NOMO-1 (cell line): ENCODE measurements at regions not wholly inside any gene's neighbourhood (a gene's known extent, or its start where the extent isn't known, plus 50 kb on each side); places are given as distances from the start of the nearest gene placed in this dataset.
"Not testable (repeated sequence)": the region's sequence is repeated elsewhere in the genome, so short reads cannot be mapped to it uniquely, and the experiment has no call there.

Experiments used
- DNase-seq, 2 experiments: peaks; one replicate each; lab custom pipeline; 2025; ENCODE audit not compliant: unreplicated experiment in 2 of 2; lab: John Stamatoyannopoulos, UW

GRCh38 chr5:145027286-145027685, 807.9 kb downstream of the PRELID2 start:
- DNase-seq = no peak

- DNase-seq = no peak
These were observed 809.4 kb downstream of the PRELID2 start for GRCh38 chr5:145025775-145026174.

- no peak for DNase-seq
These were observed 820.0 kb downstream of the PRELID2 start for GRCh38 chr5:145015146-145015545.

GRCh38 chr5:145014109-145014508, 821.0 kb downstream of the PRELID2 start:
- DNase-seq = no peak

GRCh38 chr5:145010834-145011233, 824.3 kb downstream of the PRELID2 start:
- no peak for DNase-seq

- DNase-seq = no peak
These were observed 826.1 kb downstream of the PRELID2 start for GRCh38 chr5:145008876-145009530.

- DNase-seq = not testable (repeated sequence)
These were observed 823.7 kb downstream of the KCTD16 start for GRCh38 chr5:144994356-144994755.

GRCh38 chr5:144983101-144983500, 812.4 kb downstream of the KCTD16 start:
- no peak for DNase-seq

GRCh38 chr5:144979516-144980264, 809.0 kb downstream of the KCTD16 start:
- no peak for DNase-seq

- DNase-seq = no peak
These were observed 801.6 kb downstream of the KCTD16 start for GRCh38 chr5:144972317-144972716.

- no peak for DNase-seq
These were observed 800.6 kb downstream of the KCTD16 start for GRCh38 chr5:144971108-144971850.

GRCh38 chr5:144960296-144960695, 789.6 kb downstream of the KCTD16 start:
- no peak for DNase-seq

GRCh38 chr5:144958002-144958401, 787.3 kb downstream of the KCTD16 start:
- DNase-seq = no peak

- DNase-seq = no peak
These were observed 780.3 kb downstream of the KCTD16 start for GRCh38 chr5:144950996-144951395.

GRCh38 chr5:144947023-144947422, 776.4 kb downstream of the KCTD16 start:
- DNase-seq = no peak

- DNase-seq = no peak
These were observed 774.8 kb downstream of the KCTD16 start for GRCh38 chr5:144945503-144945902.

GRCh38 chr5:144944936-144945335, 774.3 kb downstream of the KCTD16 start:
- DNase-seq = no peak

GRCh38 chr5:144941004-144941403, 770.3 kb downstream of the KCTD16 start:
- DNase-seq = no peak

GRCh38 chr5:144918371-144918770, 747.7 kb downstream of the KCTD16 start:
- no peak for DNase-seq

- no peak for DNase-seq
These were observed 744.8 kb downstream of the KCTD16 start for GRCh38 chr5:144915452-144915851.

GRCh38 chr5:144913661-144914060, 743.0 kb downstream of the KCTD16 start:
- DNase-seq = no peak

GRCh38 chr5:144896473-144896872, 725.8 kb downstream of the KCTD16 start:
- no peak for DNase-seq
